HFFc6 (cell line): ENCODE measurements at regions not wholly inside any gene's neighbourhood (a gene's known extent, or its start where the extent isn't known, plus 50 kb on each side); places are given as distances from the start of the nearest gene placed in this dataset.
"Not testable (repeated sequence)": the region's sequence is repeated elsewhere in the genome, so short reads cannot be mapped to it uniquely, and the experiment has no call there.

Experiments
- DNase-seq: peaks from one replicate; pipeline ENCODE4 v3.0.0-alpha.2; 2018
- H3K27ac Mint-ChIP-seq: 2 replicates; pipeline ENCODE4 v1.8.0; 2020; ENCODE audit warnings: mild to moderate bottlenecking, mixed read lengths
- H3K27me3 Mint-ChIP-seq: 2 replicates; pipeline ENCODE4 v1.8.0; 2021; ENCODE audit warnings: mild to moderate bottlenecking, moderate library complexity, mixed read lengths; ENCODE audit not compliant: insufficient read depth
- H3K36me3 Mint-ChIP-seq: 2 replicates; pipeline ENCODE4 v1.8.0; 2021; ENCODE audit warnings: low read depth, mixed read lengths
- H3K4me1 Mint-ChIP-seq: 2 replicates; pipeline ENCODE4 v1.8.0; 2020; ENCODE audit warnings: low read depth, mixed read lengths
- H3K4me3 Mint-ChIP-seq: 2 replicates; pipeline ENCODE4 v1.8.0; 2020; ENCODE audit warnings: mild to moderate bottlenecking, moderate library complexity, mixed read lengths
- H3K9me3 Mint-ChIP-seq: 2 replicates; pipeline ENCODE4 v1.8.0; 2020; ENCODE audit warnings: mild to moderate bottlenecking, mixed read lengths
- CTCF ChIP-seq: fragments of 200-600 bp; sonication (generic); IDR thresholded peaks from 2 replicates; pipeline ENCODE4 v1.5.0; 2021; ENCODE audit warnings: antibody characterized with exemption, mild to moderate bottlenecking

- no peak for DNase-seq
- no peaks in the 10 kb centered on the region for H3K36me3 Mint-ChIP-seq
- H3K9me3 Mint-ChIP-seq = peaks cover 3% of the 10 kb centered on the region
- no peak for TF ChIP-seq CTCF
- no peak overlapping the region for H3K27ac Mint-ChIP-seq
- peak overlapping the region; percentile 27; the same call in 1 of the 2 replicates for H3K4me3 Mint-ChIP-seq
- peaks cover 7% of the 10 kb centered on the region for H3K4me1 Mint-ChIP-seq
- peaks cover 2% of the 10 kb centered on the region; the same call in 1 of the 2 replicates for H3K27me3 Mint-ChIP-seq
Observed at GRCh38 chr5:15285901-15286583, 213.9 kb upstream of the FBXL7 start.

- no peak overlapping the region for H3K27ac Mint-ChIP-seq
- 0 out of 2 replicates have a peak, but pooled peaks cover 3% of the 10 kb centered on the region for H3K9me3 Mint-ChIP-seq
- DNase-seq = no peak
- peaks cover 2% of the 10 kb centered on the region for H3K27me3 Mint-ChIP-seq
- no peak for TF ChIP-seq CTCF
- no peaks in the 10 kb centered on the region for H3K36me3 Mint-ChIP-seq
- H3K4me1 Mint-ChIP-seq = peaks cover 7% of the 10 kb centered on the region
- no peak overlapping the region for H3K4me3 Mint-ChIP-seq
Observed at GRCh38 chr5:15284706-15285105, 215.3 kb upstream of the FBXL7 start.

GRCh38 chr5:15283076-15283475, 216.9 kb upstream of the FBXL7 start:
- peaks cover 7% of the 10 kb centered on the region for H3K4me1 Mint-ChIP-seq
- H3K36me3 Mint-ChIP-seq = no peaks in the 10 kb centered on the region
- no peak overlapping the region for H3K4me3 Mint-ChIP-seq
- no peak overlapping the region for H3K27ac Mint-ChIP-seq
- no peak for DNase-seq
- H3K9me3 Mint-ChIP-seq = 0 out of 2 replicates have a peak, but pooled peaks cover 3% of the 10 kb centered on the region
- no peak for TF ChIP-seq CTCF
- H3K27me3 Mint-ChIP-seq = no peaks in the 10 kb centered on the region; the same call in none of the 2 replicates

- Mint-ChIP-seq H3K27ac (no peak overlapping the region), H3K4me3 (no peak overlapping the region), H3K4me1 (peaks cover 7% of the 10 kb centered on the region), H3K36me3 (no peaks in the 10 kb centered on the region), H3K27me3 (no peaks in the 10 kb centered on the region; the same call in none of the 2 replicates), H3K9me3 (0 out of 2 replicates have a peak, but pooled peaks cover 3% of the 10 kb centered on the region)
- DNase-seq = no peak
- no peak for TF ChIP-seq CTCF
Observed at GRCh38 chr5:15282611-15283010, 217.4 kb upstream of the FBXL7 start.

GRCh38 chr5:15271596-15271995, 228.4 kb upstream of the FBXL7 start:
- H3K4me1 Mint-ChIP-seq, H3K9me3 Mint-ChIP-seq, DNase-seq, H3K27ac Mint-ChIP-seq, H3K4me3 Mint-ChIP-seq, H3K36me3 Mint-ChIP-seq, H3K27me3 Mint-ChIP-seq: not testable (repeated sequence)

- TF ChIP-seq CTCF = no peak
- H3K9me3 Mint-ChIP-seq = peaks cover 10% of the 10 kb centered on the region
Observed at GRCh38 chr5:15267966-15268365, 232.0 kb upstream of the FBXL7 start.

More at GRCh38 chr5:15267966-15268365, 232.0 kb upstream of the FBXL7 start:
- Mint-ChIP-seq H3K4me1 (no peaks in the 10 kb centered on the region), H3K36me3 (no peaks in the 10 kb centered on the region), H3K27ac (no peak overlapping the region), H3K27me3 (no peaks in the 10 kb centered on the region; the same call in 1 of the 2 replicates), H3K4me3 (no peak overlapping the region)
- DNase-seq = no peak
